B cell (primary cell): ENCODE measurements at regions not wholly inside any gene's neighbourhood (a gene's known extent, or its start where the extent isn't known, plus 50 kb on each side); places are given as distances from the start of the nearest gene placed in this dataset.

ENCODE experiments used
- EZH2 ChIP-seq: IDR thresholded peaks from 2 replicates; pipeline ENCODE4 v1.6.1; 2012; ENCODE audit warnings: borderline replicate concordance, low read depth, mild to moderate bottlenecking, moderate library complexity, low read length; ENCODE audit not compliant: insufficient read depth, poor library complexity, severe bottlenecking
- TF ChIP-seq, protein P1 (sequence below): fragments of 200-600 bp; IDR thresholded peaks from one replicate; pipeline ENCODE4 v1.8.0; 2022; ENCODE audit warnings: antibody characterized with exemption, mild to moderate bottlenecking

DNA sequence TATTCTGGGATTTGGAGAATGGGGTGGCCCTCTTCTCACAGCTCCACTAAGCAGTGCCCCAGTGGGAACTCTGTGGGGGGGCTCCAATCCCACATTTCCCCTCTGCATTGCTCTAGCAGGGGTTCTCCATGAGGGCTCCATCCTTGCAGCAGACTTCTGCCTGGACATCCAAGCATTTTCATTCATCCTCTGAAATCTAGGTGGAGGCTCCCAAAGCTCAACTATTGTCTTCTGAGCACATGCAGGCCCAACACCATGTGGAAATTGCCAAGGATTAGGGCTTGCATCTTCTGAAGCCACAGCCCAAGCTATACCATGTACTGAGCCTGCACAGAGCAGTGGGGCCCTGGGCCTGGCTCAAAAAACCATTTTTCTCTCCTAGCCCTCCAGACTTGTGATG, 162.4 kb upstream of the CWC22 start:
- TF ChIP-seq EZH2, result no peak
- TF ChIP-seq, protein P1, sequence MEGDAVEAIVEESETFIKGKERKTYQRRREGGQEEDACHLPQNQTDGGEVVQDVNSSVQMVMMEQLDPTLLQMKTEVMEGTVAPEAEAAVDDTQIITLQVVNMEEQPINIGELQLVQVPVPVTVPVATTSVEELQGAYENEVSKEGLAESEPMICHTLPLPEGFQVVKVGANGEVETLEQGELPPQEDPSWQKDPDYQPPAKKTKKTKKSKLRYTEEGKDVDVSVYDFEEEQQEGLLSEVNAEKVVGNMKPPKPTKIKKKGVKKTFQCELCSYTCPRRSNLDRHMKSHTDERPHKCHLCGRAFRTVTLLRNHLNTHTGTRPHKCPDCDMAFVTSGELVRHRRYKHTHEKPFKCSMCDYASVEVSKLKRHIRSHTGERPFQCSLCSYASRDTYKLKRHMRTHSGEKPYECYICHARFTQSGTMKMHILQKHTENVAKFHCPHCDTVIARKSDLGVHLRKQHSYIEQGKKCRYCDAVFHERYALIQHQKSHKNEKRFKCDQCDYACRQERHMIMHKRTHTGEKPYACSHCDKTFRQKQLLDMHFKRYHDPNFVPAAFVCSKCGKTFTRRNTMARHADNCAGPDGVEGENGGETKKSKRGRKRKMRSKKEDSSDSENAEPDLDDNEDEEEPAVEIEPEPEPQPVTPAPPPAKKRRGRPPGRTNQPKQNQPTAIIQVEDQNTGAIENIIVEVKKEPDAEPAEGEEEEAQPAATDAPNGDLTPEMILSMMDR, result no peak
